ENCODE measurements at regions not wholly inside any gene's neighbourhood (a gene's known extent, or its start where the extent isn't known, plus 50 kb on each side); places are given as distances from the start of the nearest gene placed in this dataset.

GRCh38 chr7:86592185-86592584, 51.5 kb upstream of the GRM3 start:
- Histone ChIP-seq H3K4me3 (ENCODE audit: low read length) (no peak overlapping the region), H3K4me1 (ENCODE audit: control insufficient read depth in 2 of 2, insufficient read depth in 2 of 2, low read length in 2 of 2) (no peaks in the 10 kb centered on the region), H3K27ac (ENCODE audit: low read depth, low read length) (no peak overlapping the region), H3K27me3 (ENCODE audit: control insufficient read depth in 2 of 2, insufficient read depth in 2 of 2, low read length in 2 of 2) (no peaks in the 10 kb centered on the region), H3K9me3 (ENCODE audit: control insufficient read depth in 2 of 3, low read length in 3 of 3) (no peaks in the 10 kb centered on the region), H3K36me3 (ENCODE audit: control insufficient read depth in 2 of 3, insufficient read depth in 3 of 3, low read length in 3 of 3) (no peaks in the 10 kb centered on the region)
- no peak for DNase-seq
- Mint-ChIP-seq H3K4me1 (no peaks in the 10 kb centered on the region), H3K36me3 (no peaks in the 10 kb centered on the region), H3K4me3 (no peak overlapping the region), H3K27me3 (no peaks in the 10 kb centered on the region), H3K9me3 (peaks cover 0 to 10% (median 4%) of the 10 kb centered on the region in 11 donors), H3K27ac (no peak overlapping the region)
- ATAC-seq, result no peak
- ChIA-PET CTCF (no interaction called here), POLR2A (no interaction called here)
- intact Hi-C loops (cut with micrococcal nuclease), result no loop called here

DNA sequence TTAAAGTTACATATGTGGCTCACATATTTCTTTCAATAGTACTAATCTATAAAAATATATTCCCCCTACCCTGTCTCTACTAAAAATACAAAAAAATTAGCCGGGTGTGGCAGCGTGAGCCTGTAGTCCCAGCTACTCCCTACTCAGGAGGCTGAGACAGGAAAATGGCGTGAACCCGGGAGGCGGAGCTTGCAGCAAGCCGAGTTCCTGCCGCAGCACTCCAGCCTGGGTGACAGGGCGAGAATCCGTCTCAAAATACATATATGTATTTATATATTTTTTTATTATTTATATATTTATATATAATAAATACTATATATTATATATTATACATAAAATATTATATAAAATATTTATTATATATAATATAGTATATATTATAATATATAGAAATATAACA, 69.7 kb upstream of the GRM3 start:
- Histone ChIP-seq H3K4me1 (ENCODE audit: control insufficient read depth in 2 of 2, insufficient read depth in 2 of 2, low read length in 2 of 2) (no peaks in the 10 kb centered on the region), H3K36me3 (ENCODE audit: control insufficient read depth in 2 of 3, insufficient read depth in 3 of 3, low read length in 3 of 3) (no peaks in the 10 kb centered on the region), H3K9me3 (ENCODE audit: control insufficient read depth in 2 of 3, low read length in 3 of 3) (no peaks in the 10 kb centered on the region), H3K27me3 (ENCODE audit: control insufficient read depth in 2 of 2, insufficient read depth in 2 of 2, low read length in 2 of 2) (no peaks in the 10 kb centered on the region), H3K27ac (ENCODE audit: low read depth, low read length) (no peak overlapping the region), H3K4me3 (ENCODE audit: low read length) (no peak overlapping the region)
- peaks cover 0 to 18% (median 6%) of the 10 kb centered on the region in 11 donors for H3K9me3 Mint-ChIP-seq
- no peak overlapping the region for H3K27ac Mint-ChIP-seq
- no peaks in the 10 kb centered on the region for H3K36me3 Mint-ChIP-seq
- DNase-seq, result no peak
- no peaks in the 10 kb centered on the region for H3K27me3 Mint-ChIP-seq
- no peaks in the 10 kb centered on the region for H3K4me1 Mint-ChIP-seq
- no peak for ATAC-seq
- no peak overlapping the region for H3K4me3 Mint-ChIP-seq
- intact Hi-C loops (cut with micrococcal nuclease), result no loop called here
- ChIA-PET POLR2A (no interaction called here), CTCF (no interaction called here)

GRCh38 chr7:86558680-86559501, 84.8 kb upstream of the GRM3 start:
- Histone ChIP-seq H3K27me3 (ENCODE audit: control insufficient read depth in 2 of 2, insufficient read depth in 2 of 2, low read length in 2 of 2) (no peaks in the 10 kb centered on the region), H3K4me3 (ENCODE audit: low read length) (no peak overlapping the region), H3K4me1 (ENCODE audit: control insufficient read depth in 2 of 2, insufficient read depth in 2 of 2, low read length in 2 of 2) (no peaks in the 10 kb centered on the region), H3K36me3 (ENCODE audit: control insufficient read depth in 2 of 3, insufficient read depth in 3 of 3, low read length in 3 of 3) (no peaks in the 10 kb centered on the region), H3K9me3 (ENCODE audit: control insufficient read depth in 2 of 3, low read length in 3 of 3) (no peaks in the 10 kb centered on the region), H3K27ac (ENCODE audit: low read depth, low read length) (no peak overlapping the region)
- POLR2A ChIA-PET, result no interaction called here
- Mint-ChIP-seq H3K36me3 (no peaks in the 10 kb centered on the region), H3K27me3 (no peaks in the 10 kb centered on the region), H3K4me1 (no peaks in the 10 kb centered on the region), H3K9me3 (peaks cover 0 to 4% (median 0%) of the 10 kb centered on the region in 11 donors), H3K27ac (no peak overlapping the region), H3K4me3 (no peak overlapping the region)
- intact Hi-C loops (cut with micrococcal nuclease), result no loop called here
- CTCF ChIA-PET, result no interaction called here
- no peak for ATAC-seq
- no peak for DNase-seq

DNA sequence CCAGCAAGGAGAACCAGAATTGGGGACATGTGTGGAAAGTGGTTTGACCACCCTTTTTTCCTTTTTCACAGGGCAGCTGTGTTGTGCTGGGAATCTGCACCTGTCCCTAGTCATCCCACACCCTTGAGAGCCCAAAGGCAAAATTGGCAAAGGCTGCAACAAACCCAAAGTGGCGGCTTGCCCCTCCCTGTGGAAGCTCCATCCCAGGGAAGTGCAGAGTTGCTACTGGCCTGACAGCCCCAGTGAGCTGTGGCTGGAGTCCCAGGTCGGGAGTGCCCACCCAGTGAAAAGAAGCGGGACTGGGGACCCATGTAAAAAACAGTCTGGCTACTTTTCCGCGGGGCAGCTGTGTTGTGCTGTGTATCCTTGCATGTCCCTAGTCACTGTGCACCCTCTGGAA, 109.1 kb upstream of the GRM3 start:
- Histone ChIP-seq H3K27ac (ENCODE audit: low read depth, low read length) (no peak overlapping the region), H3K4me1 (ENCODE audit: control insufficient read depth in 2 of 2, insufficient read depth in 2 of 2, low read length in 2 of 2) (no peaks in the 10 kb centered on the region), H3K9me3 (ENCODE audit: control insufficient read depth in 2 of 3, low read length in 3 of 3) (peaks cover 0 to 5% (median 0%) of the 10 kb centered on the region in 3 experiments), H3K27me3 (ENCODE audit: control insufficient read depth in 2 of 2, insufficient read depth in 2 of 2, low read length in 2 of 2) (no peaks in the 10 kb centered on the region), H3K4me3 (ENCODE audit: low read length) (no peak overlapping the region), H3K36me3 (ENCODE audit: control insufficient read depth in 2 of 3, insufficient read depth in 3 of 3, low read length in 3 of 3) (no peaks in the 10 kb centered on the region)
- Mint-ChIP-seq H3K9me3 (peaks cover 0 to 21% (median 3%) of the 10 kb centered on the region in 11 donors), H3K36me3 (no peaks in the 10 kb centered on the region), H3K4me3 (no peak overlapping the region), H3K27ac (no peak overlapping the region), H3K27me3 (no peaks in the 10 kb centered on the region), H3K4me1 (no peaks in the 10 kb centered on the region)
- POLR2A ChIA-PET, result no interaction called here
- intact Hi-C loops (cut with micrococcal nuclease), result no loop called here
- CTCF ChIA-PET, result interaction anchor here (0.5 kb wide), 1 partner anchor 1118 kb away, joined by 3 read pairs; no protein-coding TSS in a partner anchor
- no peak for DNase-seq
- no peak for ATAC-seq

DNA sequence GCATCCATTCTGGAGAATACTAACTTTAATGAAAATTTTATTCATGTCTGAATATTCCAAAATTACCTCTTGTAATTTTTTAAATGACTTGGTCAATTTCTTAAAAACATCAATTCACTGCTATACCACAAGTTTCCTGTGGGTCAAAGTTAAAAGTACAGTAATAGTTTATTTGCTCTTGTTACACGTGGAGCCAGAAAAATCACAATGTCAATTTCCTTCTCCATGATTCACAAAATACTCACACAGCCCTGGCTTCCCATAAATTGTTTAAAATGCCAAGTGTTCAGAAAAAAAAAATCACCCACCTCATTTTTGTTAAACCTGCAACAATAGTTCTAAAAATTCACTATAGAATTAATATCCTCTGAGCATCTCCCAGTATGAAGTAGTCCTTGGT, 139.5 kb upstream of the GRM3 start:
- ChIA-PET POLR2A (no interaction called here), CTCF (no interaction called here)
- H3K4me3 Mint-ChIP-seq, result no peak overlapping the region
- H3K27ac ChIP-seq (ENCODE audit: low read depth, low read length), result no peak overlapping the region
- intact Hi-C loops (cut with micrococcal nuclease), result no loop called here
- DNase-seq (no peak), ATAC-seq (no peak)
- H3K4me3 ChIP-seq (ENCODE audit: low read length), result no peak overlapping the region
- H3K27me3 Mint-ChIP-seq, result no peaks in the 10 kb centered on the region
- no peaks in the 10 kb centered on the region for H3K27me3 ChIP-seq (ENCODE audit: control insufficient read depth in 2 of 2, insufficient read depth in 2 of 2, low read length in 2 of 2)
- H3K9me3 ChIP-seq (ENCODE audit: control insufficient read depth in 2 of 3, low read length in 3 of 3), result no peaks in the 10 kb centered on the region
- no peak overlapping the region for H3K27ac Mint-ChIP-seq
- H3K36me3 ChIP-seq (ENCODE audit: control insufficient read depth in 2 of 3, insufficient read depth in 3 of 3, low read length in 3 of 3), result no peaks in the 10 kb centered on the region
- no peaks in the 10 kb centered on the region for H3K4me1 Mint-ChIP-seq
- H3K4me1 ChIP-seq (ENCODE audit: control insufficient read depth in 2 of 2, insufficient read depth in 2 of 2, low read length in 2 of 2), result no peaks in the 10 kb centered on the region
- no peaks in the 10 kb centered on the region for H3K36me3 Mint-ChIP-seq
- peaks cover 0 to 3% (median 0%) of the 10 kb centered on the region in 11 donors for H3K9me3 Mint-ChIP-seq

DNA sequence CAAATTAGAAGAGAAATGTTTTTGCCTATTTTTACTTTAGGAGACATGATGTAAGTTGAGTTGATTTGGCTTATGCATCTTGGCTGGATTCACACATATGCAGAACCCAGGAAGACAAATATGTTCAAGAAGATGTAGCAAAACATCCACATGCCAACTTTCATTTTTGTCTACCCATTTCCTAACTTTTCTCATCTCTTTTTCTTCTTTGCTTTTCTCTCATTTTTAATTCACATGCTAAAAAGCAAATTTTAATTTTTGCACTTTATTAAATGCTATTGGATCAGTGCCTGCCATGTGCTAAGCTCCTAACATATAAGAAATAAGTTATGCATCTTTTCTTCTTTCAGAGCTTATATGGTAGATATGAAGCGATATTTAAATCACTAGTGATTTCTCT, 143.7 kb upstream of the GRM3 start:
- Mint-ChIP-seq H3K9me3 (peaks cover 0 to 5% (median 0%) of the 10 kb centered on the region in 11 donors), H3K27ac (no peak overlapping the region), H3K4me3 (no peak overlapping the region), H3K27me3 (no peaks in the 10 kb centered on the region), H3K36me3 (no peaks in the 10 kb centered on the region), H3K4me1 (no peaks in the 10 kb centered on the region)
- intact Hi-C loops (cut with micrococcal nuclease), result no loop called here
- Histone ChIP-seq H3K36me3 (ENCODE audit: control insufficient read depth in 2 of 3, insufficient read depth in 3 of 3, low read length in 3 of 3) (no peaks in the 10 kb centered on the region), H3K27ac (ENCODE audit: low read depth, low read length) (no peak overlapping the region), H3K9me3 (ENCODE audit: control insufficient read depth in 2 of 3, low read length in 3 of 3) (no peaks in the 10 kb centered on the region), H3K4me3 (ENCODE audit: low read length) (no peak overlapping the region), H3K27me3 (ENCODE audit: control insufficient read depth in 2 of 2, insufficient read depth in 2 of 2, low read length in 2 of 2) (no peaks in the 10 kb centered on the region), H3K4me1 (ENCODE audit: control insufficient read depth in 2 of 2, insufficient read depth in 2 of 2, low read length in 2 of 2) (no peaks in the 10 kb centered on the region)
- ChIA-PET POLR2A (no interaction called here), CTCF (no interaction called here)
- ATAC-seq, result no peak
- DNase-seq, result no peak

- no peaks in the 10 kb centered on the region for H3K4me1 Mint-ChIP-seq
- no peak overlapping the region for H3K4me3 ChIP-seq (ENCODE audit: low read length)
- POLR2A ChIA-PET, result no interaction called here
- H3K36me3 ChIP-seq (ENCODE audit: control insufficient read depth in 2 of 3, insufficient read depth in 3 of 3, low read length in 3 of 3), result no peaks in the 10 kb centered on the region
- no peak overlapping the region for H3K27ac Mint-ChIP-seq
- DNase-seq, result no peak
- H3K9me3 Mint-ChIP-seq, result peaks cover 0 to 6% (median 0%) of the 10 kb centered on the region in 11 donors
- CTCF ChIA-PET, result no interaction called here
- ATAC-seq, result no peak
- no peak overlapping the region for H3K4me3 Mint-ChIP-seq
- no peaks in the 10 kb centered on the region for H3K27me3 Mint-ChIP-seq
- H3K27me3 ChIP-seq (ENCODE audit: control insufficient read depth in 2 of 2, insufficient read depth in 2 of 2, low read length in 2 of 2), result no peaks in the 10 kb centered on the region
- intact Hi-C loops (cut with micrococcal nuclease), result no loop called here
- peaks cover 0 to 4% (median 0%) of the 10 kb centered on the region in 3 experiments for H3K9me3 ChIP-seq (ENCODE audit: control insufficient read depth in 2 of 3, low read length in 3 of 3)
- no peak overlapping the region for H3K27ac ChIP-seq (ENCODE audit: low read depth, low read length)
- H3K4me1 ChIP-seq (ENCODE audit: control insufficient read depth in 2 of 2, insufficient read depth in 2 of 2, low read length in 2 of 2), result no peaks in the 10 kb centered on the region
- H3K36me3 Mint-ChIP-seq, result no peaks in the 10 kb centered on the region
Observed at GRCh38 chr7:86485827-86486226, 157.9 kb upstream of the GRM3 start.

Measured in naive thymus-derived CD4-positive, alpha-beta T cell (primary cell).